ENCODE measurements at regions not wholly inside any gene's neighbourhood (a gene's known extent, or its start where the extent isn't known, plus 50 kb on each side); places are given as distances from the start of the nearest gene placed in this dataset.
"Not testable (repeated sequence)": the region's sequence is repeated elsewhere in the genome, so short reads cannot be mapped to it uniquely, and the experiment has no call there.

GRCh38 chr2:180540761-180541160 is 439.6 kb upstream of the UBE2E3 start:
- DNase-seq (ENCODE audit: low read depth), result no peak

- DNase-seq (ENCODE audit: low read depth), result no peak
Observed at GRCh38 chr2:180539541-180539940, 440.9 kb upstream of the UBE2E3 start.

GRCh38 chr2:180535289-180535688 is 445.1 kb upstream of the UBE2E3 start:
- DNase-seq (ENCODE audit: low read depth), result no peak

DNA sequence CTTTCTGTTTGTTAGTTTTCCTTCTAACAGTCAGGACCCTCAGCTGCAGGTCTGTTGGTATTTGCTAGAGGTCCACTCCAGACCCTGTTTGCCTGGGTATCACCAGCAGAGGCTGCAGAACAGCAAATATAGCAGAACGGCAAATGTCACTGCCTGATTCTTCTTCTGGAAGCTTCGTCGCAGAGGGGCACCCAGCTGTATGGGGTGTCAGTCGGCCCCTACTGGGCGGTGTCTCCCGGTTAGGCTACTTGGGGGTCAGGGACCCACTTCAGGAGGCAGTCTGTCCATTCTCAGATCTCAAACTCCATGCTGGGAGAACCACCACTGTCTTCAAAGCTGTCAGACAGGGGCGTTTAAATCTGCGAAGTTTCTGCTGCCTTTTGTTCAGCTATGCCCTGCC is 448.6 kb upstream of the UBE2E3 start:
- not testable (repeated sequence) for DNase-seq (ENCODE audit: low read depth)

DNA sequence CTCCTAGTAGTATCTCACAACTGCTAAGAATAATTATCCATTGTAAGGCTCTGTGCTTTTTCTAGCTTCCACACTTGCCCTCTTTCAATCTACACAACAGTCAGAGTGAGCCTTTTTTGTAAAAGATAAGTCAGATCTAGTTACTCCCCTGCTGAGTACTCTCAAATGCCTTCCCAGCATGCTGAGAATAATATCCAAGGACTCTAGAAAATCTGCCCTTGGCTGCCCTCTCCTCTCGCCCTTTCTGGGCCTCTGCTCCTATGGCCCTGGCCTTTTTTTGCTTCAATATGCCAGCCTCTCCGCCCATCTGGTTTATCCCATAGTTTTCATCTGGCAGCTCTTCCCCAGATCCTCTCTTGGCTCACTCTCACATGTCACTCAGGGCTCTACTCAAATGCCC is 455.9 kb upstream of the UBE2E3 start:
- no peak for DNase-seq (ENCODE audit: low read depth)

GRCh38 chr2:180523621-180524340 is 456.6 kb upstream of the UBE2E3 start:
- DNase-seq (ENCODE audit: low read depth), result no peak

GRCh38 chr2:180520921-180521581 is 459.4 kb upstream of the UBE2E3 start:
- DNase-seq (ENCODE audit: low read depth), result no peak

- no peak for DNase-seq (ENCODE audit: low read depth)
Observed at GRCh38 chr2:180520206-180520605, 460.2 kb upstream of the UBE2E3 start.

DNA sequence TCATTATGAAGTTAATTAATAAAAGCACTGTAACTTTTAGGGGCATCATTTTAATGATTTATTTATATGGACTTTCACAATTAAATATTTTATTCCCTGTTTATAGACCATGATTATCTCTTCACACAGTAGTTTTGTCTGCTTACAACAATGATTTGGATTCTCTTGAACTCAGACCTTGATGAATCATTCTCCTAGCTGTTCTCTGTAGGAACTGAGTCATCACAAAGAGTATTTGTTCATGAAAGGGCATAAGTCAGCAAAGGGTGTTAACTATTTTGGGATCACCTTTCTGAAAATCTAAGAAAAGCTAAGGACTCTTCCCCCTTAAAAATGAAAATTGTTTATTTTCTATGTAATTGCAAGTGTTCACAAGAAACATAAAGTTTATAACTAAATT is 461.1 kb upstream of the UBE2E3 start:
- no peak for DNase-seq (ENCODE audit: low read depth)

DNA sequence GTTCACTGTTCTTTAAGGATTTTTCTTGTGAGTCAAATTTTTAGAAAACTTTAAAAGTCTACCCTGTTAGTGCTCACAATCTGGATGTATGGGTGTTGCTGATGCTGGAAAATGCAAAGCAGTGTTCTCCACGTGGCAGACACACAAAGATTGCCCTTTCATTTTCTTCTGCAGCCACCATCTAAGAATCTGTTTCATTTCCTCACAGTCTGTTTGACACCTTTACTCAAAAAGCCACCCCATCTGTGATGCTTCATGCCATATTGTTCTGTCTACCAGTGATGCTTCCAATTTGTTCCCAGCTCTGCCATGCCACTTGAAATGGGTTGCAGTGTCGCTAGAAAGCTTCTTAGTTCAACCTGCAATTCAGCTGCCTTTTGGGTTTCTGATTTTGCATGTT is 464.2 kb upstream of the UBE2E3 start:
- DNase-seq (ENCODE audit: low read depth), result no peak

DNA sequence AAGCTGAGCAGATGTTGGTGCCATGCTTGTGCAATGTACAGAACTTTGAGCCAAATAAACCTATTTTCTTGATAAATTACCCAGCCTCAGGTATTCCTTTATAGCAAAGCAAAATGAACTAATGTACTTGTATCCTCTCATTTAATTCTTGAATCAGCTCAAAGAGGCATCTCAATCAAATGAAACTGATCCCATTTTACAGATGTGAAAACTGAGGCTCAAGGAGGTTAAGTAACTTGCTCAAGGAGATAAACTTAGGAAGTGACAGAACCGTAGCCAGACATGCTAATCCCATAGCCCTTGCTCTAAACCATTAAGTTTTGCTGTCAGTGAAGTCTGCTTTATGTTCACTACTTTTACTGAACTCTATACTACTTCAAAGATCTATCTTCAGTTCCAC is 467.0 kb upstream of the UBE2E3 start:
- no peak for DNase-seq (ENCODE audit: low read depth)

DNA sequence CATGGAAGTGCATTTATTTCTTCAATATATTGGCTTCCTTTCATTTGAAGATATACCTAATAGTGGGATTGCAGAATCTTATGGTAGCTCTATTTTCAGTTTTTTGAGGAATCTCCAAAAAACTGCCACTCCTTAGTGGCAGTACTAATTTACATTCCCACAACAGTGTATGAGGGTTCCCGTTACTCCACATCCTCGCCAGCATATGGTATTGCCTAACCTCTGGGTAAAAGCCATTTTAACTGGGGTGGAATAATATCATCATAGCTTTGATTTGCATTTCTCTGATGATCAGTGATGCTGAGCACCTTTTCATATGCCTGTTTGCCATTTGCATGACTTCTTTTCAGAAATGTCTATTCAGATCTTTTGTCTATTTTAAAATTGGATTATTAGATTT is 471.9 kb upstream of the UBE2E3 start:
- no peak for DNase-seq (ENCODE audit: low read depth)

- no peak for DNase-seq (ENCODE audit: low read depth)
Observed at GRCh38 chr2:180507028-180507427, 473.4 kb upstream of the UBE2E3 start.

DNA sequence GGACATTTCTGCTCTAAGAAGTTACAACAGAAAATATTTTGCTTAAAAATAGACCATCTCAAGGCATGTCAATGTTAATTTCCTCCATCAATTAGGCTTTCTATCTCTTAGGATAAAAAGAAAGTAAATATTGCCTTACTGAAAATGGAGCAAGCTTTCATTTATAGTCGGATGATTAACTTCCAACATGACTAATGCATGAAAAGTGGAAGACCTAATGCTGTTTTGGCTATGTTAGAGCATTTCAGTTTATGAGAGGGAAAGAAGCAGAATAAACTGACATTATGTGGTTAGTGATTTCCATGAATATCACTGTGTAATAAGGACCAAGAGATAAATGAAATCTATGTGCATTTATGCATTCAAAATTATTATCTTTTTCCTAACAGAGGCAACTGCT is 475.2 kb upstream of the UBE2E3 start:
- DNase-seq (ENCODE audit: low read depth), result no peak

DNA sequence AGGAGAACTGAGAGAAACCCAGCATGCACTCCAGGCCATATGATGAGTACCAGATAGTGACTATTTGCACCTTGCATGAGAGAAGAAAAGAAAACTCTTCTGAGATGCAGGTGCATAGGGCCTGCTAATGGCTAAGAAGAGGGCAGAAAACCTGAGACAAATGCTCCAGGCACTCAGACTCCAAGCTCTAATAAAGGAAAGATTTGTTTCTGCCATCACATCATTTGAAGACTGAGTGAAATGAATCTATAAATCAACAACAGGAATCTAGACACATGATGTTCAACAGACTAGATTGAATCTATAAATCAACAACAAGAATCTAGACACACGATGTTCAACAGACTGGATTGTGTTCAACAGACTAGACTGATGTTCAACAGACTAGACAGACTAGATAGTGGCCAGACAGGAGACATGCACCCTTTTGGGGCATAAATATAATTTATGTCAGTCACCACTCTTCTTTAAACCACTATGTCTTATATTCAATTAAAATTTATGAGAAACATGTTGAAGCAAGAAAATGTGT is 482.7 kb upstream of the UBE2E3 start:
- DNase-seq (ENCODE audit: low read depth), result no peak

- no peak for DNase-seq (ENCODE audit: low read depth)
Observed at GRCh38 chr2:180495606-180496005, 484.8 kb upstream of the UBE2E3 start.

DNA sequence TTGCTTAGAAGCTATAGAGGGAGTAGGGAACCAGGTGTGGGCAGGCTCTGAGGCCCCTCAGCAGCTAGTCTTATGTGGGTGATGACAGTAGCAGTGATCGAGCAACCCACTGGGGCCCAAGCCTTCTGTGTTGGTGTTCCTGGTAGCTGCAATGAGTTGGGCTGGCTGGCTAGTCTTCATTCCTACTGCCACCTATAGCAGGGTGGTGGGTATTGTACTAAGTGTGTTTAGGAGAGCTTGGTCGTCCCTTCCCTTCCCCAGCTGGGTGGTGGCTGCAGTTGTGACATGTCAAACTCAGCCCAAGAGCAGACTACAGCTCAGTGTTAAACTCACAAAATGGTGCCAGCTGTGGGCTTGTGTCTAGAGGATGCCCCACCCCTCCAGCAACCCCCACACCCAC is 486.1 kb upstream of the UBE2E3 start:
- DNase-seq (ENCODE audit: low read depth), result no peak

DNA sequence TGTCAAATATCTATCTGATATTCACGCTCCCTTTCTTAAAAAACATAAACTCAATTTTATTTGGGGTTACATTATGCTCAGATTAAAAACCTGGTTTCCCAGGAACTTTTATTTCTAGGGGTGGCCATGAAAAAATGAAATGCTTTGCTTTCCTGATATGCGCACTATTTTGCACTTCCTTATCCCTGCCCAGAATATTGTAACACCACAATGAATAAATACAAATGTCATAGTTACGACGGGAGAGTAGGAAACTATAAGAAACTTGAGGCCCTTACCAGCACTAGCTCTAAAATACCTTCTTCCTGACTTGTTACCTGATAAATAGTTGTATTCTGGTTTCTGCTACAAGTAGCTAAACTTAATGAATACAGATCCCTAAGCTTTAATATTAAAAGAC is 475.6 kb upstream of the CWC22 start:
- DNase-seq (ENCODE audit: low read depth), result no peak

DNA sequence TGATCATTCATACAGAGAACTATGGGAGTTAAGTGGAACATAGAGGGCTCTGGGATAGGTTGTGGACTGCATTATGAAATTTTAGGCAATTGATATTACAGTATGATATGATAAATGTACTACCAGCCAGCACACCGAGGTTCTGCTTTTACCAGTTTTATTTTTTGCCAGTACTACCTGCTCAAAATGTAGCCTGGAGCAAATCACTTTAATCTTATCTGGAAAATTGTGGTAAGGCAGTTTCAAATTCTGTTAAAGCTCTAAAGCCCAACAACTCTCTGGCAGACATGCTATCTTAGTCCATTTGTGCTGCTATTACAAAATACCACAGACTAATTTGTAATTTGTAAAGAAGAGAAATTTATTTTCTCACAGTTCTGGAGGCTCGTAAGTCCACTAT is 474.9 kb upstream of the CWC22 start:
- DNase-seq (ENCODE audit: low read depth), result no peak

GRCh38 chr2:180478883-180479282 is 471.8 kb upstream of the CWC22 start:
- no peak for DNase-seq (ENCODE audit: low read depth)

- no peak for DNase-seq (ENCODE audit: low read depth)
Observed at GRCh38 chr2:180474716-180475115, 467.6 kb upstream of the CWC22 start.

- no peak for DNase-seq (ENCODE audit: low read depth)
Observed at GRCh38 chr2:180473456-180473855, 466.4 kb upstream of the CWC22 start.

DNA sequence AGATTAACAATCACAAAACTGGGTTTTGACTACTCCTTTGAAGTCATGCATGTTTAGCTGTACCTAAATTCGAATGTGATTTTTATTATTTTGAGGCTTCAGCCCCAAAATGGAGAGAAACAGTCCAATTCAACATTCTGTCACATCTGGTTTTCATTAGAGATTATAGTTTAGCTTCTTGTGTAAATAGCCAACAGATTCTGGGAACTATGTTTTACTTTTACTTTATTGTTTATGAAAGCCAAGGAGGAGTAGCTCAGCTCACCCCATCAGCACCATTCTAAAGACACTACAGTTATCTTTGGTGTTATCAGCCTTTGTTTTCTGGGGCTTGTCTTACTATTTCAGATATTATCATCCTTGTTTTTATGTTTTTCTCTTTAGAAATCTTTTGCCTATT is 465.0 kb upstream of the CWC22 start:
- DNase-seq (ENCODE audit: low read depth), result no peak

- no peak for DNase-seq (ENCODE audit: low read depth)
Observed at GRCh38 chr2:180463608-180464007, 456.5 kb upstream of the CWC22 start.
